NCI-H146 (cell line): ENCODE measurements at regions not wholly inside any gene's neighbourhood (a gene's known extent, or its start where the extent isn't known, plus 50 kb on each side); places are given as distances from the start of the nearest gene placed in this dataset.
"Not testable (repeated sequence)": the region's sequence is repeated elsewhere in the genome, so short reads cannot be mapped to it uniquely, and the experiment has no call there.

Experiments used
- DNase-seq: peaks from one replicate; lab custom pipeline; 2025; lab: John Stamatoyannopoulos, UW

DNA sequence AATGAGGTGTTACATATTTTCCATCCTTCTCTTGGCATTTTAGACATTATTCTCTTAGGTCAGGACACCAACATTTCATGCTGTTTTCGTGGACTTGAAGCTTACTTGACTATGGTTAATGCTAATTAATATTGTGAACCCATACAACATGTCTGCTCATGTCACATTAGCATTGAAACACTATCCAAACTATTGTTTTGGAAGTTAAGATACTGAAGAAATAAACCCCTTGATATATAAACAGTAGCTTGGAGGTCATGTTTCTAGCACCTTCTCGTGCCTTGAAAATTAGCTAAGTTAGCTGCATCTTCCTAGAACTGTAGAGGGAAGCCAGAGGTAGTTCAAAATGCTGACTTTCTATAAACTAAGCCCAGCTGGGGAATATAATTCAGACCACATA, 288.8 kb downstream of the LTN1 start:
- DNase-seq: no peak

GRCh38 chr21:28699596-28700259, 292.9 kb downstream of the LTN1 start:
- no peak for DNase-seq

GRCh38 chr21:28699186-28699585, 293.5 kb downstream of the LTN1 start:
- no peak for DNase-seq

DNA sequence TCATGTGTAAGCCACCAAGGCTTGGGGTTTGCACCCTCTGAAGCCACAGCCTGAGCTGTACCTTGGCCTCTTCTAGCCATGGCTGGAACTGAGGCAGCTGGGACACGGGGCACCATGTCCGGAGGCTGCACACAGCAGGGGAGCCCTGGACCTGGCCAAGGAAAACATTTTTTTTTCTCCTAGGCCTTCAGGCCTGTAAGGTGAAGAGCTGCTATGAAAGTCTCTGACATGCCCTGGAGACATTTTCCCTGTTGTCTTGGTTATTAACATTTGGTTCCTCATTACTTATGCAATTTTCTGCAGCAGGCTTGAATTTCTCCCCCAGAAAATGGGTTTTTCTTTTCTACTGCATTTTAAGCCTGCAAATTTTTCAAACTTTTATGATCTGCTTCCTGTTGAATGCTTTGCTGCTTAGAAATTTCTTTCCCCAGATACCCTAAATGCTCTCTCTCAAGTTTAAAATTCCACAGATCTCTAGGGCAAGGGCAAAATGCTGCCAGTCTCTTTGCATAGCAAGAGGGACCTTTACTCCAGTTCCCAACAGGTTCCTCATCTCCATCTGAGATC, 295.8 kb downstream of the LTN1 start:
- DNase-seq: no peak

- no peak for DNase-seq
Measured at GRCh38 chr21:28693476-28693875, 299.2 kb downstream of the LTN1 start.

DNA sequence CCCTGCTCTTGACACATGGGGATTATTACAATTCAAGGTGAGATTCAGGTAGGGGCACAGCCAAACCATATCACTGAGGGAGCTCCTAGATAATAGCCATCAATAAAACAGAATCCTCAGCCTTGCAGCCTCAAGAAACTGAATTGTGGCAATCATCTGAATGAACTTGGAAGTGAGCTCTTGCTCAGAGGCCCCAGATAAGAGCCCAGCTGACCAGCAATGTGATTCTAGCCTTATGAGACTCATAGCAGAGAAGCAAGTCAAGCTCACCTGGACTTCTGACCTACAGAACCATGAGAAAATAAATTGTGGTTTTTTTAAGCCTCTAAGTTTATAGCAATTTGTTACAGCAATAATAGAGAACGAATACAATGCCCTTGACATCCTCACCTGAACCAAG, 302.5 kb downstream of the LTN1 start:
- DNase-seq: no peak

GRCh38 chr21:28688381-28688780, 304.3 kb downstream of the LTN1 start:
- DNase-seq: no peak

- DNase-seq: no peak
Measured at GRCh38 chr21:28687586-28687985, 305.1 kb downstream of the LTN1 start.

GRCh38 chr21:28683982-28684752, 308.5 kb downstream of the LTN1 start:
- DNase-seq: no peak

DNA sequence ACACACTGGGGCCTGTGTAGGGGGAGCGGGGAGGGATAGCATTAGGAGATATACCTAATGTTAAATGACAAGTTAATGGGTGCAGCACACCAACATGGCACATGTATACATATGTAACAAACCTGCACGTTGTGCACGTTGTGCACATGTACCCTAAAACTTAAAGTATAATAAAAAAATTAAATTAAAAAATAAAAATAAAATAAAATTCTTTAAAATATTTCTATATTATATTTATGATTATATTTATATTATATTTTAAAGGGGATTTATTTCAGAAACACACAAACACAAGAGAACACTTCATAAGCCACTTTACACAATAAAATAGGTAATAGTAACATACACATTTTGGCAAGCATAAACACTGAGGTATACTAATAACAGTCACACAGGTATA, 309.8 kb downstream of the LTN1 start:
- DNase-seq: not testable (repeated sequence)

DNA sequence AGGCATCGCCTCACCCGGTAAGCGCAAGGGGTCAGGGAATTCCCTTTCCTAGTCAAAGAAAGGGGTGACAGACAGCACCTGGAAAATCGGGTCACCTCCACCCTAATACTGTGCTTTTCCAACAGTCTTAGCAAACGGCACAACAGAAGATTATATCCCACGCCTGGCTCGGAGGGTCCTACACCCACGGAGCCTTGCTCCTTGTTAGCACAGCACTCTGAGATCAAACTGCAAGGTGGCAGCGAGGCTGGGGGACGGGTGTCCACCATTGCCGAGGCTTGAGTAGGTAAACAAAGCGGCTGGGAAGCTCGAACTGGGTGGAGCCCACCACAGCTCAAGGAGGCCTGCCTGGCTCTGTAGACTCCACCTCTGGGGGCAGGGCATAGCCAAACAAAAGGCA, 315.6 kb downstream of the LTN1 start:
- not testable (repeated sequence) for DNase-seq

DNA sequence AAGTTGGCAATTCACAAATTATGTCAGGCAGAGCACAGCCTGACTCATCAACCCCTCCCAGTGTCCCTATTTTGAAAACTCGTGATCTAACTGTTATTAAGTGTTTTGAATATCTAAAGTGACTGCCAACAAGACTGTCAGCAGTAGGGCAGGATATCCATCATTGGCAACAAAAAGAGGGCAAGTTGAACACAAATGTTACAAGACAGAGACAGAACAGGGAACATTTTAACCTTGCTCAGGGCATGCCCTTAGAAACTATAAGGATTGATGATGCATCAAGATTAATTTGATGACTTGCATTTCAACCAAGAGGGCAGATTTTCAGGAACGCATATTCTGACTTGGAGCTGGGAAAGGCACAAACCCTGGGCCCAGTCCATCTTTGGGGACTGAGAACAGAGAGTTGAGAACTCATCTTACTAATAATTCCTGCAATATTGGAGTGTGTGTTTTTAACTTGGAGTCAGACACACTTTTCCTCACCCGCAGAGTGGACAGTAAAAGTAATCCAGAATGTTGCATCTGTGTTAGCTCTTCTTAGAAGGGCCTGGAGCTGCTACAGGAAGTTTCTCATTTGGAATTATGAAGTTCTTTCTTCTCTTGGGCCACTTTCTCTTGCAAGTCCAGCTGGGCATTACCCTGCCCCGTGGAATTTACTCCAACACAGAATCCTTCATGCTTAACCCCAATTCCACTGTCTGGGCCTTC, 317.2 kb downstream of the LTN1 start:
- no peak for DNase-seq

DNA sequence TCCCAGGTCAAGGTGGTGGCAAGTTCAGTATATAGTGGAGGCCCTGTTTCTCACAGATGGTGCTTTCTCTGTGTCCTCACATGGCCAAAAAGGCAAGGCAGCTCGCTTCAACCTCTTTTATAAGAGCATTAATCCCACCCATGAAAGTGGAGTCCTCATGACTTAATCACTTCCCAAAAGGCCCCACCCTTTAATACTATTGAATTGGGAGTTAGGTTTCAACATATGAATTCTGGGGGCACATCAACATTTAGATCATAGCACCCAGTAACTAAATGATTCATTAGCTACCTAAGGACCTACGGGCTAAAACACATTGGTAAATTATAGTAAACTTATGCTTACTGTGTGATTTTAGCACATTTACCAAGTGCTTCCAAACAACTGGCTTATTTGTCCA, 317.9 kb downstream of the LTN1 start:
- no peak for DNase-seq

GRCh38 chr21:28671549-28672195, 321.0 kb downstream of the LTN1 start:
- no peak for DNase-seq

- DNase-seq: no peak
Measured at GRCh38 chr21:28669971-28670653, 322.6 kb downstream of the LTN1 start.

GRCh38 chr21:28669321-28669720, 323.4 kb downstream of the LTN1 start:
- no peak for DNase-seq

GRCh38 chr21:28663754-28664153, 328.9 kb downstream of the LTN1 start:
- no peak for DNase-seq

DNA sequence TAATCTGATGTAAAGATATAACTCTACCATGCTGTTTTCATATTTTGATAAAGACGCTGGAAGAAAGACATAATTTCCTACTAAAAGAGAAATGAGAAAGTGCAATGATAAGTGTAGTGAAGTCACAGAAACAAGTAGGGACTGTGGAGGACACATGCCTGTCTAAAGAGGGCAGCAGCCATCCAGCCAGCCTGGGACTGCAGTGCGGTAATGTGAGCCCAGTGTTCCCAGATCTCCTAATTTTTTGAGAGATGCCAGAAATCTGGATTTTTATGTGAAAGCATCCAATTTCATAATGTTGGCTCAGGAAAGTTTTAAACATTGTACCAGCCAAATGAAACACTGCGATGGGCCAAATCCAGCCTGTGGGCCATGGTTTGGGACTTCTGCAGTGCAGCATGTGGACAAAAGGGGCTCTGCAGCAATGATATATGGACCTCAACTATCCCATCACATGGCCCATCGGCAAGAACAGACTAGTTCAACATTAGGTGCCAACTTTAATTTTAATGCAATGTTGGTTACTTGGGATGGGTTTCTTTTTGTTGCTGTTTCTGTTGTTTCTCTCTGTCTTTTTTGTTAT, 329.5 kb downstream of the LTN1 start:
- no peak for DNase-seq

DNA sequence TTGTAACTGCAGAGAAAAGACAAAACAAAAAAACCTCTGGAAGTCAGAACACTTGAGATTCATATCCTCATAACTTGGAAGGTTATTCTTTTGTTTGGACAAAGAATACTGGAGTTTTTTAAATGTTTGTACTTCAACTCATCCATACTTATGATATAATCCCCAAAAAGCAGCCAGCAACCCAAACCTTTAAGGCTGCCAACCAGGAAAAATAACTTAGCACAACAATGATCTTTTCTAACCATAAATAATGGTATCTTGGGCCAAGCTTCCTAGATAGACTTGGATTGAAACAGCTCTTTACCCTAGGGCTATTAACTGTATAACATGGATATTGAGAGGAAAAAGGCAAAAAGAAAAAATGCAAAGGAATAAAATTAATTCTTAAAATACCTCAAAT, 335.1 kb downstream of the LTN1 start:
- no peak for DNase-seq

GRCh38 chr21:28655471-28655870, 337.2 kb downstream of the LTN1 start:
- DNase-seq: no peak

- DNase-seq: no peak
Measured at GRCh38 chr21:28654406-28654805, 338.3 kb downstream of the LTN1 start.
